ENCODE measurements at regions not wholly inside any gene's neighbourhood (a gene's known extent, or its start where the extent isn't known, plus 50 kb on each side); places are given as distances from the start of the nearest gene placed in this dataset.

DNA sequence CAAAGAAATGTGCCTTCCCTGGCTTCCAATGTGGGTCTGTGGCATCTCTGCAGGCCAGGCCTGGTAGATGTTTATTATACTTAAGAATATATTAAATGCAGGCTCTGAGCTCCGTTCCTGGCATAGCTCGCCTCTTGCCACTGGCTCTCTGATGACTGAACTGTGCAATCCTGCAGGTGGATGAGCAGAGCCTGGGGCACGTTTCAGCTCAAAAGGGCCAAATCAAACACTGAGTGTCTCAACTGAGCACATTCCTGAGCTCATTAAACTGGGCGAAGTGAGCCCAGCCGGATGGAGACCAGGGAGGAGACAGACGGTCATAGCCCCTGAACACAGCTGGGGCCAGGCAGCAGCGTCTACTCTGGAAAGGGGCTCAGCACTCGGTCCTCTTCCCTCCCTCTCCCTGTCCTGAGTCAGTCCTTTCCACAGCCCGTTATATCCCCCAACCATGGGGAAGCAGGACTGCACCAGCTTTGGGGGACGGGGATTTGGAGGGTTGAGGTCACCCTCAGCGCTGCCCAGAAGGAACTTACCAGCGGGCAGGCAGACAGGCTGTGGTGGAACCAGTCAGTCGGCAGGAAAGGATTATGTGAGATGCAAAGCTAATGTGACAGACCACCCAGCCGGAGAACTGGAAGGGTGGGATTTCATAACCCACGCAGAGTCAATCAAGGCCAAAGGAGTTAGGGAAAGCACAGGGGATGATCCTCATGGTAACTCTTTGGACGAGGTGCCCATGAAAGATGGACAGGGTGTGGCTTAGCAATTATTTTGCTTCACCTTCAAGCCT is 77.4 kb upstream of the ANKRD34C start:
- H3K4me3 ChIP-seq (ENCODE audit: low read depth, low read length), result no peak overlapping the region
- TF ChIP-seq, protein P1, sequence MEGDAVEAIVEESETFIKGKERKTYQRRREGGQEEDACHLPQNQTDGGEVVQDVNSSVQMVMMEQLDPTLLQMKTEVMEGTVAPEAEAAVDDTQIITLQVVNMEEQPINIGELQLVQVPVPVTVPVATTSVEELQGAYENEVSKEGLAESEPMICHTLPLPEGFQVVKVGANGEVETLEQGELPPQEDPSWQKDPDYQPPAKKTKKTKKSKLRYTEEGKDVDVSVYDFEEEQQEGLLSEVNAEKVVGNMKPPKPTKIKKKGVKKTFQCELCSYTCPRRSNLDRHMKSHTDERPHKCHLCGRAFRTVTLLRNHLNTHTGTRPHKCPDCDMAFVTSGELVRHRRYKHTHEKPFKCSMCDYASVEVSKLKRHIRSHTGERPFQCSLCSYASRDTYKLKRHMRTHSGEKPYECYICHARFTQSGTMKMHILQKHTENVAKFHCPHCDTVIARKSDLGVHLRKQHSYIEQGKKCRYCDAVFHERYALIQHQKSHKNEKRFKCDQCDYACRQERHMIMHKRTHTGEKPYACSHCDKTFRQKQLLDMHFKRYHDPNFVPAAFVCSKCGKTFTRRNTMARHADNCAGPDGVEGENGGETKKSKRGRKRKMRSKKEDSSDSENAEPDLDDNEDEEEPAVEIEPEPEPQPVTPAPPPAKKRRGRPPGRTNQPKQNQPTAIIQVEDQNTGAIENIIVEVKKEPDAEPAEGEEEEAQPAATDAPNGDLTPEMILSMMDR (IDR thresholded peaks at IDR 0.05; ENCODE audit: insufficient read depth, low read depth, low read length), result no peak
- DNase-seq (ENCODE audit: low read depth), result no peak

DNA sequence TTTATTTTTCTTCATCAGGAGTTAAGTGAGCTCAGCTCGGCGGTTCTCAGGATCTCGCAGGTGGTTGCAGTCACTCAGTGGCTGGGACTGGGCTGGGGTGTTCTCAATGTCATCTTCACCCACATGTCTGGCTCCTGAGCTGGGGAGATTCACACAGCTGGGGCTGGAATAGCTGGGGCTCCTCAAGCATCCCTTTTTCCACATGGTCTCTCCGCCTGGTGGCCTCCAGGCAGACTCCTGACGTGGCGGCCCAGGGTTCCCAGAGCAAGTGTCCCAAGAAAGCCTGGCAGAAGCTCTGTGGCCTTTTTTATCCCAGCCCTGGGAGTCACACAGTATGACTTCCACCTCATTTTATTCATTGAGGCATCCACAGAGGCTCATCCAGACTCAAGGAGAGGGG is 84.1 kb upstream of the ANKRD34C start:
- no peak for DNase-seq (ENCODE audit: low read depth)
- no peak overlapping the region for H3K4me3 ChIP-seq (ENCODE audit: low read depth, low read length)
- TF ChIP-seq, protein P1 (IDR thresholded peaks at IDR 0.05; ENCODE audit: insufficient read depth, low read depth, low read length), result no peak

DNA sequence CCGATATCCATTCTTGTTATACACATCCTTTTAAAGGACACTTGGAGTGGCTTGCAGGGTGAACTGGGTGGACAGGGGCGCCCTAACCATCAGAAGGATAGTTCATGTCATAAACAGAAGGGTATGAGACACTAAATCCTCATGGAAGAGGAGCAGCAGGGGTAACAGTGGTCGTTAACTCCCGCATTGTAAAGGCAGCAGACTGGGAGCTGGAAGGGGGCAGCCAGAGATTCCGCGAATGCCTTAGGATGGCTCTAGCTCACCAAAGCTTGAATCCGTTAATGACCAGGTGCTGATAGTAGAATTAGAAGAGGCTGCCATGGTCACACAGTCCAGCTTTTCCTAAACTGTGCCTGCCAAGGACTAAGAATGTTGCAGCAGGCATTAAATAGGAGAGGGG is 85.2 kb upstream of the ANKRD34C start:
- DNase-seq (ENCODE audit: low read depth), result no peak

DNA sequence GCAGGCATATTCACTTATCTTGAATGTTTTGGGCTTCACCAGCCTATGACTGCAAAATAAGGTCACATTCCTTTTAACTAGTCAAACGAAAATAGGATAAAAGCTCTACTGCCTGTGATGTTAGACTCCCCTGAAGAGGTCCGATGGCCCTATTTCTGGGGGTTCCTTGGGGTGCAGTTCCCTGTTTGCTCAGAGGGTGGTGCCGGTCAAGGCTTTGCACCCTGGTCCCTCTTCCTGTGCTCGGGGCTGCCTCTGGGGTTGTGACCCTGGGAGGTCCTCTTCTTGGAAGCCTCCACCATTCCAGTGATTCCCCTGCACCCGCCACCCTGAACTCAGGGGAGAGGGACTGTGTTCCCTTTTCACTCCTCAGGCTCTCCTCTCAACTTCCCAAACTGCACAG is 86.7 kb upstream of the ANKRD34C start:
- no peak overlapping the region for H3K4me3 ChIP-seq (ENCODE audit: low read depth, low read length)
- TF ChIP-seq, protein P1 (IDR thresholded peaks at IDR 0.05; ENCODE audit: insufficient read depth, low read depth, low read length), result no peak
- DNase-seq (ENCODE audit: low read depth), result no peak

More for the DNA sequence above, 85.2 kb upstream of the ANKRD34C start:
- H3K4me3 ChIP-seq (ENCODE audit: low read depth, low read length), result no peak overlapping the region
- TF ChIP-seq, protein P1 (IDR thresholded peaks at IDR 0.05; ENCODE audit: insufficient read depth, low read depth, low read length), result no peak

DNA sequence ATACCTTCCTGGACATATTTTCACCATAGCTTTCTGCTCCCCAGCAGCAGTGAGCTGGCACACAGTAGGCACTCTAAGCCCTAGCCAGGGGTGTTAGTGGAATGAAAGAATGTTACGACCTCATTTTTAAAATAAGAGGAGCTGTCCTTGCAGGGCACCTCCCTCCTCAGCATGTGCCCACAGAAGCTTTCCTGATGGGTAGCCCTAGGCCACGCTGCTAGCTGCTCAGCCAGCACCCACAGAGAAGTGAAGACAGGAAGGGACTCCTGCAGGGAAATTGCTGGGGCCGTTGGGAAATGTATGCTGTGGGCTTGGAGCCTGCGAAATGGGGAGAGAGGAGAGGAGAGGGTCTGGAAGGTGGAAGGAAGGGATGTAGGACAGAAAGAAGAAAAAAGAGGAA is 87.3 kb upstream of the ANKRD34C start:
- no peak overlapping the region for H3K4me3 ChIP-seq (ENCODE audit: low read depth, low read length)
- DNase-seq (ENCODE audit: low read depth), result no peak
- TF ChIP-seq, protein P1 (IDR thresholded peaks at IDR 0.05; ENCODE audit: insufficient read depth, low read depth, low read length), result no peak

DNA sequence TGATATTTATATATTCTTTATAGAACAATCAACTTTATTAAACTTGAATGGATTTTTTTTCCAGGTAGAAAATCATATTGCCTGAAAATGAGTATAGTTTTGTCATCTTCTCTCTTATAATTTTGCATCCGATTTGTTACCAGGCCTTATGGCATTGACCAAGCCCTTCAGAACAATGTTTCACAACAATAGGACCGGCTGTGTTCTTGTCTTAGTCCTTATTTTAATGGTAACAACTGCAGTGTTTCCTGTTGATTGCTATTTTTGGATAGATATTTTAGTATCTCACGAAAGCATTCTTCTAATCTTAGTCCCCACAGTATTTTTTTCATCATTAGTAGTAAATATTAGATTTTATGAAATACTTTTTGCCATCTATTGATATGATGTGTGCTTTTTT is 88.1 kb upstream of the ANKRD34C start:
- H3K4me3 ChIP-seq (ENCODE audit: low read depth, low read length), result no peak overlapping the region
- DNase-seq (ENCODE audit: low read depth), result no peak
- TF ChIP-seq, protein P1 (IDR thresholded peaks at IDR 0.05; ENCODE audit: insufficient read depth, low read depth, low read length), result no peak

DNA sequence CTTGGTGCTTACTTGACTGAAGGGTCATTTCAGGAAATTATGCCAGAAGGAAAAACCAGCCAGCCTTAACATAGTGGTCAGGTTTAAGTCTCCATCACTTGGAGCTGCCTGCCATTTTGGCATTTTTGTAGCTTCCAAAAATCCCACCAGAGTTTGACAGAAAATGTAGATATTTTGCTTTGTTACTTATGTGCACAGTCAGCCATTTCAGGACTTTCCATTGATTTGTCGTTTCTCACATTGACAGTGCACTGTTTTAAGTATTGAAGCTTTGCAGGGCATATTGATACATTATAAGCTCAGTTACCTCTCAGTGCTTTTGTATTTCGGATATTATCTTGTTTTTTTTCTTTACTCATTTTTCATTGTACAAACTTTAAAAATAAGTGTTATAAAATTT is 89.0 kb upstream of the ANKRD34C start:
- H3K4me3 ChIP-seq (ENCODE audit: low read depth, low read length), result no peak overlapping the region
- TF ChIP-seq, protein P1 (IDR thresholded peaks at IDR 0.05; ENCODE audit: insufficient read depth, low read depth, low read length), result no peak
- DNase-seq (ENCODE audit: low read depth), result no peak
